ENCODE measurements at regions not wholly inside any gene's neighbourhood (a gene's known extent, or its start where the extent isn't known, plus 50 kb on each side); places are given as distances from the start of the nearest gene placed in this dataset.

DNA sequence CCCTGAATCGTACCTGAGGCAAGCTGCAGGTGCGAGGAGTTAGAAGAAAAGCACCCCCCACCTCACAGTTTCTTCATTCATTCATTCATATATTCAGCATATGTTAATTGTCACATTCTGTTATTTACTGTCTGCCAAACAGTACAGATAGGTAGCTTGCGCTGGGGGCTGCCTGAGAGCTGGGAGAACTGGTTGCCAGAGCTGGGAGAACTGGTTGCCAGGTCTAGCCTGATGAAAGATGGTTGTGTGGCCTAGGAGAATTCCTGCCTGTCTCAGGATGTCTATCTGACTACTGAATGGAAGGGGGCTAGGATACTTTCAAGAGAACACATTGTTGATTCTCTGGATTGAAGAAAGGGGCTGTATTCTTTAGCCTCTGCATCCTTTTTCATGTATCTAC, 225.9 kb upstream of the POU3F1 start:
- no peak overlapping the region for H3K4me3 ChIP-seq
- no peak overlapping the region; the same call in 2 of the 3 replicates for H3K4me3 Mint-ChIP-seq
- H3K9me2 ChIP-seq (ENCODE audit: insufficient read depth) = peaks cover 8% of the 10 kb centered on the region
- ATAC-seq (no peak), DNase-seq (ENCODE audit: low spot score) (no peak)
- H3K36me3 ChIP-seq (ENCODE audit: insufficient read depth) = no peaks in the 10 kb centered on the region
- peaks cover 12% of the 10 kb centered on the region for H3K27me3 Mint-ChIP-seq (ENCODE audit: insufficient read depth, low read depth, poor library complexity)
- TF ChIP-seq, protein P1, sequence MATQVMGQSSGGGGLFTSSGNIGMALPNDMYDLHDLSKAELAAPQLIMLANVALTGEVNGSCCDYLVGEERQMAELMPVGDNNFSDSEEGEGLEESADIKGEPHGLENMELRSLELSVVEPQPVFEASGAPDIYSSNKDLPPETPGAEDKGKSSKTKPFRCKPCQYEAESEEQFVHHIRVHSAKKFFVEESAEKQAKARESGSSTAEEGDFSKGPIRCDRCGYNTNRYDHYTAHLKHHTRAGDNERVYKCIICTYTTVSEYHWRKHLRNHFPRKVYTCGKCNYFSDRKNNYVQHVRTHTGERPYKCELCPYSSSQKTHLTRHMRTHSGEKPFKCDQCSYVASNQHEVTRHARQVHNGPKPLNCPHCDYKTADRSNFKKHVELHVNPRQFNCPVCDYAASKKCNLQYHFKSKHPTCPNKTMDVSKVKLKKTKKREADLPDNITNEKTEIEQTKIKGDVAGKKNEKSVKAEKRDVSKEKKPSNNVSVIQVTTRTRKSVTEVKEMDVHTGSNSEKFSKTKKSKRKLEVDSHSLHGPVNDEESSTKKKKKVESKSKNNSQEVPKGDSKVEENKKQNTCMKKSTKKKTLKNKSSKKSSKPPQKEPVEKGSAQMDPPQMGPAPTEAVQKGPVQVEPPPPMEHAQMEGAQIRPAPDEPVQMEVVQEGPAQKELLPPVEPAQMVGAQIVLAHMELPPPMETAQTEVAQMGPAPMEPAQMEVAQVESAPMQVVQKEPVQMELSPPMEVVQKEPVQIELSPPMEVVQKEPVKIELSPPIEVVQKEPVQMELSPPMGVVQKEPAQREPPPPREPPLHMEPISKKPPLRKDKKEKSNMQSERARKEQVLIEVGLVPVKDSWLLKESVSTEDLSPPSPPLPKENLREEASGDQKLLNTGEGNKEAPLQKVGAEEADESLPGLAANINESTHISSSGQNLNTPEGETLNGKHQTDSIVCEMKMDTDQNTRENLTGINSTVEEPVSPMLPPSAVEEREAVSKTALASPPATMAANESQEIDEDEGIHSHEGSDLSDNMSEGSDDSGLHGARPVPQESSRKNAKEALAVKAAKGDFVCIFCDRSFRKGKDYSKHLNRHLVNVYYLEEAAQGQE (IDR thresholded peaks at IDR 0.05; ENCODE audit: unreplicated experiment) = no peak
- TF ChIP-seq POLR2AphosphoS5 (IDR thresholded peaks at IDR 0.05; ENCODE audit: low read depth) (no peak), EZH2phosphoT487 (IDR thresholded peaks at IDR 0.05; ENCODE audit: unreplicated experiment) (no peak), ZNF114 (CRISPR knock-in tag; IDR thresholded peaks at IDR 0.05) (no peak), ZNF462 (CRISPR knock-in tag; IDR thresholded peaks at IDR 0.05) (no peak), EZH2 (IDR thresholded peaks at IDR 0.05; ENCODE audit: low read depth, unreplicated experiment) (no peak)
- TF ChIP-seq, protein P2, sequence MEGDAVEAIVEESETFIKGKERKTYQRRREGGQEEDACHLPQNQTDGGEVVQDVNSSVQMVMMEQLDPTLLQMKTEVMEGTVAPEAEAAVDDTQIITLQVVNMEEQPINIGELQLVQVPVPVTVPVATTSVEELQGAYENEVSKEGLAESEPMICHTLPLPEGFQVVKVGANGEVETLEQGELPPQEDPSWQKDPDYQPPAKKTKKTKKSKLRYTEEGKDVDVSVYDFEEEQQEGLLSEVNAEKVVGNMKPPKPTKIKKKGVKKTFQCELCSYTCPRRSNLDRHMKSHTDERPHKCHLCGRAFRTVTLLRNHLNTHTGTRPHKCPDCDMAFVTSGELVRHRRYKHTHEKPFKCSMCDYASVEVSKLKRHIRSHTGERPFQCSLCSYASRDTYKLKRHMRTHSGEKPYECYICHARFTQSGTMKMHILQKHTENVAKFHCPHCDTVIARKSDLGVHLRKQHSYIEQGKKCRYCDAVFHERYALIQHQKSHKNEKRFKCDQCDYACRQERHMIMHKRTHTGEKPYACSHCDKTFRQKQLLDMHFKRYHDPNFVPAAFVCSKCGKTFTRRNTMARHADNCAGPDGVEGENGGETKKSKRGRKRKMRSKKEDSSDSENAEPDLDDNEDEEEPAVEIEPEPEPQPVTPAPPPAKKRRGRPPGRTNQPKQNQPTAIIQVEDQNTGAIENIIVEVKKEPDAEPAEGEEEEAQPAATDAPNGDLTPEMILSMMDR (conservative IDR thresholded peaks at IDR 0.05; ENCODE audit: low read depth in 2 of 2) = no peak
- TF ChIP-seq, protein P3, sequence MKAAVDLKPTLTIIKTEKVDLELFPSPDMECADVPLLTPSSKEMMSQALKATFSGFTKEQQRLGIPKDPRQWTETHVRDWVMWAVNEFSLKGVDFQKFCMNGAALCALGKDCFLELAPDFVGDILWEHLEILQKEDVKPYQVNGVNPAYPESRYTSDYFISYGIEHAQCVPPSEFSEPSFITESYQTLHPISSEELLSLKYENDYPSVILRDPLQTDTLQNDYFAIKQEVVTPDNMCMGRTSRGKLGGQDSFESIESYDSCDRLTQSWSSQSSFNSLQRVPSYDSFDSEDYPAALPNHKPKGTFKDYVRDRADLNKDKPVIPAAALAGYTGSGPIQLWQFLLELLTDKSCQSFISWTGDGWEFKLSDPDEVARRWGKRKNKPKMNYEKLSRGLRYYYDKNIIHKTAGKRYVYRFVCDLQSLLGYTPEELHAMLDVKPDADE (IDR thresholded peaks at IDR 0.05) = no peak
- H4K20me1 ChIP-seq (replicated peaks; ENCODE audit: insufficient read depth) = no peaks in the 10 kb centered on the region
- H3K36me3 Mint-ChIP-seq (ENCODE audit: low read depth) = peaks cover 10% of the 10 kb centered on the region
- H2AFZ ChIP-seq = no peak overlapping the region
- peaks cover 26% of the 10 kb centered on the region for H3F3A ChIP-seq (replicated peaks; ENCODE audit: low read depth)
- H3K27ac ChIP-seq (ENCODE audit: low read depth) = no peak overlapping the region
- H3K27me3 ChIP-seq (ENCODE audit: insufficient read depth) = no peaks in the 10 kb centered on the region
- H3K4me2 ChIP-seq = no peak overlapping the region
- H3K4me1 Mint-ChIP-seq = peaks cover 59% of the 10 kb centered on the region
- peaks cover 44% of the 10 kb centered on the region for H3K4me1 ChIP-seq (ENCODE audit: insufficient read depth)
- no peaks in the 10 kb centered on the region for H3K79me2 ChIP-seq (replicated peaks; ENCODE audit: insufficient read depth)
- H3K9me3 Mint-ChIP-seq = peaks cover 17% of the 10 kb centered on the region
- H3K27ac Mint-ChIP-seq = no peak overlapping the region

All from GM23338 (cell line).